ENCODE measurements at regions not wholly inside any gene's neighbourhood (a gene's known extent, or its start where the extent isn't known, plus 50 kb on each side); places are given as distances from the start of the nearest gene placed in this dataset.

DNA sequence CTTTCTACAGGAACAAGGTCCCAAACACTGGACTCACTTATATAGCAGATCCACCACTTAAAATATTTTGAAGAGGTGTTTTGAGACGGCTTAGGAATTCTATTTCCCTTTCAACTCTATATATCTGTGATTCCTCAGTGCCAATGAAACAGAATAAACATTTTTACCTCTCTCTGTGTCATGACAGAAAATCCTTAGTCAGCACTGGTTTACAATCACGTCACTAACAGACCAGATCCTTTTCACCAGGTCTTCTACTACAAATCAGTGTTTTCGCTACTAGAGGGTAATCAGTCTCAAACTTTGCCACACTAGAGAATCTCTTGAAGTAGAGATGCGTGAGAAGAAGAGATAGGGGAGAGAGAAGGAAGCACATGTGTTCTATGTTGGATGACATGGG lies 325.6 kb downstream of the SS18 start:
- no peak for DNase-seq (ENCODE audit: low spot score)

DNA sequence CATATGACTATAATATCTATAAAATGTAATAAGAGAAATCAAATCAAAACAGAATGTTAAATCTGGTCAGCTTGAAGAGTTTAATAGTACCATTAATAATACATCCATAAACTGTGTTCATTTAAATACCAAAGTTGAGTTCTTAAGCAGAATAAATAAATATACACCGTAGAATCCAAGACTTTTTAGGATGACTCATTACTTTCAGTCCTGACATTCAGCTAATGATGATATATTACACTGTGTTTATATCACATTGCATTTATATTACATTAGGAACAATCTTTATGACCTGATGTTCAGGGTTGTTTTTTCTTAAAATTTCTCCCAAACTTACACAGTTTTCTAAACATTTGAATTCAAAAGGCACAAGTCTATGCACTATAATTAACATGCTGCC lies 331.3 kb downstream of the SS18 start:
- no peak for DNase-seq (ENCODE audit: low spot score)
- no peak for TF ChIP-seq CTCF (IDR thresholded peaks at IDR 0.05)
- Histone ChIP-seq H3K4me3 (no peak overlapping the region), H3K27ac (no peak overlapping the region)

More for the DNA sequence above, 325.6 kb downstream of the SS18 start:
- H3K4me3 ChIP-seq, result no peak overlapping the region
- no peak for TF ChIP-seq CTCF (IDR thresholded peaks at IDR 0.05)
- no peak overlapping the region for H3K27ac ChIP-seq

GRCh38 chr18:25743646-25744151 lies 346.7 kb downstream of the SS18 start:
- Histone ChIP-seq H3K4me3 (no peak overlapping the region), H3K27ac (no peak overlapping the region)
- DNase-seq (ENCODE audit: low spot score), result no peak
- no peak for TF ChIP-seq CTCF (IDR thresholded peaks at IDR 0.05)

DNA sequence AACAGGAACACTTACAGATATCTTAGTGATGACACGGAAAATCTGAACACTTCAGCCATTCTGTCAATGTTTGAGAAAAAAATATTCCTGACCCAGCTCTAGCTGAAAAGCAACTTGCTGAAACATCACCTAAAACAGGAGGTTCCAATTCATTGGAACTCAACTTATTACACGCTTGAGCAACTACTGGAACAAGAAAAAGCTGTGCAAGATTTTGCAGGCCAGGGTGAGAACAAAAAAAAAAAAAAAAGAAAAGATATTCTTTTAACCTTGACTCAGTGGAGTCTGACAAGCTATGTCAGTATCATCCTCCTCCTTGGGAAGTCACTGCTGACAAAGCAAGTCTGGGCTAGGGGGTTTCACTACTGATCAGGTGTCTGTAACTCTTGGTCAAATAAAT lies 351.0 kb downstream of the SS18 start:
- DNase-seq (ENCODE audit: low spot score), result no peak
- no peak for TF ChIP-seq CTCF (IDR thresholded peaks at IDR 0.05)
- no peak overlapping the region for H3K4me3 ChIP-seq
- H3K27ac ChIP-seq, result no peak overlapping the region

DNA sequence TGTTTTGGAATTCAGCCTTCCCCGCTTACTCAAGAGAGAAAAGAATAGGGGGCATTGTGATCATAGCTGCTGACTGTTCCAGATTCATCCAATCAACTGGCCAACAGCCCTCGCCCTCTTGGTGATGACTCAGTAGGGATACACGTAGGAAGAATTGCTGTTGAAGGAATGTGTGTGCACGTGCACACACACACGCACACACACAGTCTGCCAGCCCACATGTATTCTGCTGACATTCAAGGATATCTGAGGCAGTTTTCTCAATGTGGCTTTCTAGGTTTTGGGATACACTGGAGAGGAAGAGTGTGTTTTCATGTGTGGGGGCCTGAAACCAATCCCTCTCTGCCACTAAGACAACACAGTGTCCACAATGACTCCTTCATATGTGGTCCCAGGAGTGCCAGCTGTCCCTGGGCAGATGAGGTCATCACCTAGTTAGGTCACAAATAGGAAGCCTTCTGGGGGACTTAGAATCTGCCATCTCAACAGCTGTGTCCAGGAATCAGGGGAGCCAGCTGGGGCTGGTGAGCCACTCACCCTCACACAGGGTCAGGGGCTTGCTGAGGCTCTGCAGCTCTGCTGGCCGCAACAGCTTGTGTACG lies 352.6 kb downstream of the SS18 start:
- no peak overlapping the region for H3K27ac ChIP-seq
- TF ChIP-seq CTCF (IDR thresholded peaks at IDR 0.05), result no peak
- no peak for DNase-seq (ENCODE audit: low spot score)
- no peak overlapping the region for H3K4me3 ChIP-seq

- H3K27ac ChIP-seq, result no peak overlapping the region
- TF ChIP-seq CTCF (IDR thresholded peaks at IDR 0.05), result no peak
- no peak overlapping the region for H3K4me3 ChIP-seq
- DNase-seq (ENCODE audit: low spot score), result no peak
Observed at GRCh38 chr18:25736516-25736915, 353.9 kb downstream of the SS18 start.

GRCh38 chr18:25735459-25735858 lies 355.0 kb downstream of the SS18 start:
- Histone ChIP-seq H3K4me3 (no peak overlapping the region), H3K27ac (no peak overlapping the region)
- DNase-seq (ENCODE audit: low spot score), result no peak
- no peak for TF ChIP-seq CTCF (IDR thresholded peaks at IDR 0.05)
